ENCODE measurements at regions not wholly inside any gene's neighbourhood (a gene's known extent, or its start where the extent isn't known, plus 50 kb on each side); places are given as distances from the start of the nearest gene placed in this dataset.

GRCh38 chr6:105783333-105783935 lies 302.7 kb upstream of the PRDM1 start:
- DNase-seq (ENCODE audit: insufficient read length, low spot score) (no peak), FAIRE-seq (no peak)

DNA sequence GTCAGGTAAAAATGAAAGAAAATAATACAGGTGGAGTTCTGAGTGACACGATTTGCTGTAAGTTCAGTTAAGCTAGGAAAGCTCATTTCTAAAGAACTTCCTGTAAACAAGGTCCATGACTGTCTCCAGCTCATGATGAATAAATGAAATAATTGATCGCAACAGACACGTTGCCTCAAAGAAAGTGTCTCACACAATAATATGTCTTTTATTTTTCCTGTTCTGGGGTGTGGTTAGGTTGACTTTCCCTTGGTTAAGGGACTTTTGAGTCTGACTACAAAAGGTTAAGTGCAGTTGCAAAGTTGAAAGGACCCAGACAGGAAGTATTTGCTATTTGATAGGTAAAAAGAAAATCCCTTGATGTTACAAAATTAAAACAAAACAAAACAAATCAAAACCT lies 304.2 kb upstream of the PRDM1 start:
- DNase-seq (ENCODE audit: insufficient read length, low spot score) (no peak), FAIRE-seq (no peak)
- TF ChIP-seq POU2F2 (IDR thresholded peaks at IDR 0.05; ENCODE audit: low read depth, low read length): no peak

More at GRCh38 chr6:105783333-105783935, 302.7 kb upstream of the PRDM1 start:
- no peak for TF ChIP-seq POU2F2 (IDR thresholded peaks at IDR 0.05; ENCODE audit: low read depth, low read length)
- TF ChIP-seq POLR2A (IDR thresholded peaks at IDR 0.05; ENCODE audit: low read depth, low read length): no peak
- TF ChIP-seq PAX5 (IDR thresholded peaks at IDR 0.05; ENCODE audit: insufficient read depth, low read length, severe bottlenecking): no peak
- TF ChIP-seq TAF1 (IDR thresholded peaks at IDR 0.05; ENCODE audit: low read depth, low read length): no peak
- TF ChIP-seq POLR2AphosphoS5 (IDR thresholded peaks at IDR 0.05; ENCODE audit: low read depth, low read length): no peak
- no peak for TF ChIP-seq SPI1 (IDR thresholded peaks at IDR 0.05; ENCODE audit: low read depth, low read length)

DNA sequence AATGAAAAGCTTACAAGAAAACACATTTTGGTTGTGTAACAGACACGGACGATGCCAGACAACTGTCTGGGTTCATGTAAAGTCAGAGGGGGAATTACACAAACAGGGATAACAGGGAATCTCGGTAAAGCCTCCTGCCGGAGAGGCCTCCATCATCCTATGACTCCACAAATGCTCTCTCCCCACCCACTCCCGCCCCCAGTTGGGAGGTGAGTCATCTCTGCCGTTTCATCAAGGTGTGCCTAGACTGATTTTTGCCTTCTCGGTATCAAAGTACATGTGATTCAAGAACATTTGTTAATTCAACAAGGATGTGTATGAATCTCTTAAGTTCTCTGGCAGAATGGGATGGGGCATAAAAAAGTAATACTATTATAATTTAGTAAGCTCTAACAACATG lies 304.9 kb upstream of the PRDM1 start:
- FAIRE-seq: no peak
- no peak for TF ChIP-seq TAF1 (IDR thresholded peaks at IDR 0.05; ENCODE audit: low read depth, low read length)
- TF ChIP-seq POU2F2 (IDR thresholded peaks at IDR 0.05; ENCODE audit: low read depth, low read length): no peak
- TF ChIP-seq PAX5 (IDR thresholded peaks at IDR 0.05; ENCODE audit: insufficient read depth, low read length, severe bottlenecking): no peak
- no peak for TF ChIP-seq SPI1 (IDR thresholded peaks at IDR 0.05; ENCODE audit: low read depth, low read length)
- DNase-seq (ENCODE audit: insufficient read length, low spot score): no peak

DNA sequence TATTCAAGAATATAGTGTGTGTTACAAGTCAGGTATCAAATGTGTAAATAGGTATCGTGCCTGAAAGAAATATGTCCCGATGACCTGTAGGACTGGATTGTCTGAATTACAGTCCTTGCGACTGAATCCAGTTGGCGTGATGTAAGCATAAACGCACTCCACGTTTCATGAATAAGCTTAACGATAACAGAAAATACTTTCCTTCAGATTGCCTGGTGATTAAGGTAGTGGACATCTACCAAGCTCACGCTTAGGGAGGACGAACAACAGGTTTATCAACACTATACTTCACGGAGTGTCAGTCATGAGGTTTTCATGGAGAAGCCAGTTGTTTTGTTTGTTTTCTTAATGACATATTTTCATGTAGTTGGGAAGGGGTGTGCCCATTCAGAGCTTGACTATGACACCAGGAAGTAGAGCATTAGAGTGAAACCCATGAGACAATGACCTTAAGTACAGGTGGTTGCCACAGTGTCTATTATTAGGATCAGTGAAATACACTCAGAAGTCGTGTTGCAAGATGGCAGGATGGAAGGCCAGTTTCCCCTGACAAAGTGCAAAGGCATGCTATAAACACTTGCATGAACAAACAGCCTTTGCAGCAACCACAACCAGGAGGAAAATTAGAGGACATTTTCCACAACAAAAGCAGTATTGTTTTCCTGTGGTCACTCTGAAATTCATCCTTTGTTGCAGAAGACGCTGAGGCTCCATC lies 305.8 kb upstream of the PRDM1 start:
- FAIRE-seq: no peak
- no peak for DNase-seq (ENCODE audit: insufficient read length, low spot score)
- TF ChIP-seq POLR2AphosphoS5 (IDR thresholded peaks at IDR 0.05; ENCODE audit: low read depth, low read length) (no peak), PAX5 (IDR thresholded peaks at IDR 0.05; ENCODE audit: insufficient read depth, low read length, severe bottlenecking) (no peak), POLR2A (IDR thresholded peaks at IDR 0.05; ENCODE audit: low read depth, low read length) (no peak), POU2F2 (IDR thresholded peaks at IDR 0.05; ENCODE audit: low read depth, low read length) (no peak)

DNA sequence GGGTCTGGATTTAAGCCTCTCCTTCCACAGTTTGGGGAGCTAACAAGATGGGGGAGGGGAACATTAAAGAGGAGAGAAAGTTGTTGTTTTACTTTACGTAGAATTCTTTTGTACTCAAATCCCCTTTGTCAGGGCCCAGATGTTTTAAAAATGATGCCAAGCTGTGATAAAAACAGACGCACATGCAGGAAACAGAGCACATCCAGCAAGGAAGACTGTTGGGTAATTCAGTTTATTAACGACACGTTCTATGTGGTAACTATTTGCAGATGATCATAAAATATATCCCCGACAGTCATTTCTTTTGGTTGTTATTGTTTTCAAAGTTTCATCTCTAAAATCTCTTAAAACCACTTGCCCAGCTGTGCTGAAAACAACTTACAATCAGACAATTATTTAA lies 307.0 kb upstream of the PRDM1 start:
- TF ChIP-seq POU2F2 (IDR thresholded peaks at IDR 0.05; ENCODE audit: low read depth, low read length) (no peak), POLR2A (IDR thresholded peaks at IDR 0.05; ENCODE audit: low read depth, low read length) (no peak), POLR2AphosphoS5 (IDR thresholded peaks at IDR 0.05; ENCODE audit: low read depth, low read length) (no peak), SPI1 (IDR thresholded peaks at IDR 0.05; ENCODE audit: low read depth, low read length) (no peak), TAF1 (IDR thresholded peaks at IDR 0.05; ENCODE audit: low read depth, low read length) (no peak)
- no peak for FAIRE-seq
- DNase-seq (ENCODE audit: insufficient read length, low spot score): no peak

DNA sequence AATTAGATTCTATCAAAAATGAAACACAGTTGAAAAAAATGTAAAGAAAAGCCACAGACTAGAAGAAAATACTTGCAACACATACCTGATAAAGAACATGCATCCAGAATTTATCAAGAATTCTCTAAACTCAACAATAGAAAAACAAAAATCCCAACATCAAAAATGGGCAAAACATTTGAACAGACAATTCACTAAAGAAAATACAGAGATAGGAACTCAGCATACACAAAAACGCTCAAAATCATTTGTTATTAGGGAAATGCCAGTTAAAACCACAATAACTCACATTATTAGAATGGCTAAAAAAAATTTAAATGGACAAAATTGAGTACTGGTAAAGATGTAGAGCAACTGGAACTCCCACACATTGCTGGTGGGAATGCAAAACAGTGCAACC lies 311.0 kb upstream of the PRDM1 start:
- TF ChIP-seq TAF1 (IDR thresholded peaks at IDR 0.05; ENCODE audit: low read depth, low read length): no peak
- TF ChIP-seq POLR2A (IDR thresholded peaks at IDR 0.05; ENCODE audit: low read depth, low read length): no peak
- TF ChIP-seq POU2F2 (IDR thresholded peaks at IDR 0.05; ENCODE audit: low read depth, low read length): no peak
- TF ChIP-seq SPI1 (IDR thresholded peaks at IDR 0.05; ENCODE audit: low read depth, low read length): no peak
- no peak for TF ChIP-seq POLR2AphosphoS5 (IDR thresholded peaks at IDR 0.05; ENCODE audit: low read depth, low read length)
- TF ChIP-seq PAX5 (IDR thresholded peaks at IDR 0.05; ENCODE audit: insufficient read depth, low read length, severe bottlenecking): no peak
- FAIRE-seq (no peak), DNase-seq (ENCODE audit: insufficient read length, low spot score) (no peak)

- FAIRE-seq: no peak
Observed at GRCh38 chr6:105774247-105774646, 311.9 kb upstream of the PRDM1 start.

GRCh38 chr6:105771313-105771970 lies 314.7 kb upstream of the PRDM1 start:
- FAIRE-seq (no peak), DNase-seq (ENCODE audit: insufficient read length, low spot score) (no peak)
- TF ChIP-seq POLR2A (IDR thresholded peaks at IDR 0.05; ENCODE audit: low read depth, low read length): no peak
- no peak for TF ChIP-seq TAF1 (IDR thresholded peaks at IDR 0.05; ENCODE audit: low read depth, low read length)
- TF ChIP-seq POLR2AphosphoS5 (IDR thresholded peaks at IDR 0.05; ENCODE audit: low read depth, low read length): no peak
- no peak for TF ChIP-seq PAX5 (IDR thresholded peaks at IDR 0.05; ENCODE audit: insufficient read depth, low read length, severe bottlenecking)
- TF ChIP-seq POU2F2 (IDR thresholded peaks at IDR 0.05; ENCODE audit: low read depth, low read length): no peak
- TF ChIP-seq SPI1 (IDR thresholded peaks at IDR 0.05; ENCODE audit: low read depth, low read length): no peak

More at GRCh38 chr6:105774247-105774646, 311.9 kb upstream of the PRDM1 start:
- DNase-seq (ENCODE audit: insufficient read length, low spot score): no peak
- TF ChIP-seq POU2F2 (IDR thresholded peaks at IDR 0.05; ENCODE audit: low read depth, low read length) (no peak), POLR2A (IDR thresholded peaks at IDR 0.05; ENCODE audit: low read depth, low read length) (no peak), TAF1 (IDR thresholded peaks at IDR 0.05; ENCODE audit: low read depth, low read length) (no peak), POLR2AphosphoS5 (IDR thresholded peaks at IDR 0.05; ENCODE audit: low read depth, low read length) (no peak), SPI1 (IDR thresholded peaks at IDR 0.05; ENCODE audit: low read depth, low read length) (no peak), PAX5 (IDR thresholded peaks at IDR 0.05; ENCODE audit: insufficient read depth, low read length, severe bottlenecking) (no peak)

DNA sequence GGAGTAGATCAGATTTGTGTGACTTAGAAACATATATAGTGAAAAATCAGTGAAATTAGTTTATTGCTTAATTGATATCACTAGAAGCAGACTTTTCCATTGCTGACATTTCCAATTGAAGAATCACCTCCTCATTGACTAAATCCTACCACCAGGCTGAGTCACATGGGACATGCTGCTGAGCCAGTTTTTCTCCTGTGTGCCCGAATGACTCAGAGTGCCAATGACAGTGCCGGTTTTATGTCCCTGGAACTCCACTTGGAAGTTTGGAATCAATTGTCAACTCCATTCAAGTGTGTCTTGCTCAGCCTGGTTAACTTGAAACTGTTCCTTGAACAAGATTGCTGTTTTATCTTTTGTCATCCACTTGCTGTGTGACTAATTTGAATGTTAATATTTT lies 316.1 kb upstream of the PRDM1 start:
- DNase-seq (ENCODE audit: insufficient read length, low spot score) (no peak), FAIRE-seq (no peak)
- TF ChIP-seq POLR2AphosphoS5 (IDR thresholded peaks at IDR 0.05; ENCODE audit: low read depth, low read length): no peak
- no peak for TF ChIP-seq PAX5 (IDR thresholded peaks at IDR 0.05; ENCODE audit: insufficient read depth, low read length, severe bottlenecking)
- TF ChIP-seq TAF1 (IDR thresholded peaks at IDR 0.05; ENCODE audit: low read depth, low read length): no peak
- TF ChIP-seq POU2F2 (IDR thresholded peaks at IDR 0.05; ENCODE audit: low read depth, low read length): no peak
- TF ChIP-seq POLR2A (IDR thresholded peaks at IDR 0.05; ENCODE audit: low read depth, low read length): no peak
- TF ChIP-seq SPI1 (IDR thresholded peaks at IDR 0.05; ENCODE audit: low read depth, low read length): no peak

Data from GM12891 (cell line).